K562 (cell line): ENCODE measurements at regions not wholly inside any gene's neighbourhood (a gene's known extent, or its start where the extent isn't known, plus 50 kb on each side); places are given as distances from the start of the nearest gene placed in this dataset.

ENCODE experiments used
- CTCF ChIP-seq, 3 experiments: IDR thresholded peaks in 2 of 3; conservative IDR thresholded peaks in 1 of 3; 2 replicates each; pipeline ENCODE4 v1.5.1; 2011 to 2012; ENCODE audit warnings: low read length in 3 of 3, mild to moderate bottlenecking in 3 of 3, control low read depth in 2 of 3, improper control_type of control experiment in 1 of 3, inconsistent platforms in 1 of 3, low read depth in 1 of 3, mixed read lengths in 1 of 3, moderate library complexity in 1 of 3; ENCODE audit not compliant: insufficient read depth in 2 of 3
- GATAD2A ChIP-seq: fragments of 450-650 bp; IDR thresholded peaks from 2 replicates; pipeline ENCODE4 v1.6.1; 2017
- JUN ChIP-seq, 2 experiments: sonication (generic) in 1 of 2; formaldehyde crosslinking in 1 of 2; IDR thresholded peaks; 2 replicates each; pipeline versions ENCODE4 v1.6.1 to v1.8.0; 2012 to 2022; ENCODE audit warnings: borderline replicate concordance in 2 of 2, mild to moderate bottlenecking in 2 of 2, improper control_type of control experiment in 1 of 2, low read depth in 1 of 2, low read length in 1 of 2, missing genetic modification reagents in 1 of 2
- MAX ChIP-seq: sonication (generic); formaldehyde crosslinking; IDR thresholded peaks from 2 replicates; pipeline ENCODE4 v1.9.0; 2022; ENCODE audit warnings: mild to moderate bottlenecking, missing genetic modification reagents
- NRF1 ChIP-seq, 2 experiments: fragments of 450-650 bp; IDR thresholded peaks in 1 of 2; conservative IDR thresholded peaks in 1 of 2; 2 replicates each; pipeline ENCODE4 v1.6.1; 2014; ENCODE audit warnings: mild to moderate bottlenecking in 2 of 2
- PHB2 ChIP-seq: fragments of 450-650 bp; IDR thresholded peaks from 2 replicates; pipeline ENCODE4 v1.6.1; 2017; ENCODE audit warnings: low read depth
- SMARCC2 ChIP-seq: fragments of 450-650 bp; IDR thresholded peaks from 2 replicates; pipeline ENCODE4 v1.6.1; 2017; ENCODE audit warnings: antibody characterized with exemption, moderate library complexity, mild to moderate bottlenecking, low read depth
- ZBTB7A ChIP-seq: IDR thresholded peaks from 2 replicates; pipeline ENCODE4 v1.6.1; 2011; ENCODE audit warnings: low read depth, mild to moderate bottlenecking, low read length, moderate library complexity, borderline replicate concordance; ENCODE audit not compliant: control insufficient read depth
- TF ChIP-seq, protein P1 (sequence below): fragments of 200-800 bp; sonication (Bioruptor generic); IDR thresholded peaks from 2 replicates; pipeline ENCODE4 v1.6.1; 2017; ENCODE audit warnings: missing genetic modification characterization, missing compliant biosample characterization

- TF ChIP-seq NRF1 (conservative IDR thresholded peaks at IDR 0.05 in 1 of 2, IDR thresholded peaks at IDR 0.05 in 1 of 2) (no peak), PHB2 (no peak), CTCF (IDR thresholded peaks at IDR 0.05 in 2 of 3, conservative IDR thresholded peaks at IDR 0.05 in 1 of 3; ENCODE audit: insufficient read depth in 2 of 3, low read depth in 1 of 3, low read length in 3 of 3) (no peak), ZBTB7A (no peak), JUN (IDR thresholded peaks at IDR 0.05; ENCODE audit: borderline replicate concordance, low read depth, low read length) (no peak), JUN (CRISPR knock-in tag; IDR thresholded peaks at IDR 0.05; ENCODE audit: borderline replicate concordance) (no peak), MAX (no peak), GATAD2A (no peak), SMARCC2 (no peak)
- TF ChIP-seq, protein P1, sequence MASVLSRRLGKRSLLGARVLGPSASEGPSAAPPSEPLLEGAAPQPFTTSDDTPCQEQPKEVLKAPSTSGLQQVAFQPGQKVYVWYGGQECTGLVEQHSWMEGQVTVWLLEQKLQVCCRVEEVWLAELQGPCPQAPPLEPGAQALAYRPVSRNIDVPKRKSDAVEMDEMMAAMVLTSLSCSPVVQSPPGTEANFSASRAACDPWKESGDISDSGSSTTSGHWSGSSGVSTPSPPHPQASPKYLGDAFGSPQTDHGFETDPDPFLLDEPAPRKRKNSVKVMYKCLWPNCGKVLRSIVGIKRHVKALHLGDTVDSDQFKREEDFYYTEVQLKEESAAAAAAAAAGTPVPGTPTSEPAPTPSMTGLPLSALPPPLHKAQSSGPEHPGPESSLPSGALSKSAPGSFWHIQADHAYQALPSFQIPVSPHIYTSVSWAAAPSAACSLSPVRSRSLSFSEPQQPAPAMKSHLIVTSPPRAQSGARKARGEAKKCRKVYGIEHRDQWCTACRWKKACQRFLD (CRISPR knock-in tag): no peak
Observed at GRCh38 chr9:110087605-110088004, 120.4 kb downstream of the C9orf152 start.
